A549 (cell line): ENCODE measurements at regions not wholly inside any gene's neighbourhood (a gene's known extent, or its start where the extent isn't known, plus 50 kb on each side); places are given as distances from the start of the nearest gene placed in this dataset.
A peak's percentile ranks its signal among the peaks of the same experiment; 100 is the strongest.

Source experiments
- ATAC-seq, 2 experiments: fragments of 200-7000 bp in 1 of 2; fragments of >200 bp in 1 of 2; cut with Nextera tagmentation in 1 of 2; cut with Tn5 transposase in 1 of 2; 3 replicates each; pipeline versions ENCODE4 v1.8.0 to v1.9.1; 2018 to 2020; ENCODE audit warnings: mild to moderate bottlenecking in 1 of 2, moderate library complexity in 1 of 2
- CTCF ChIA-PET: fragments of 300-600 bp; sonication (Branson Sonifier 250); formaldehyde crosslinking; extraction: SDS; loops from one replicate; lab custom pipeline; 2021; ENCODE audit warnings: antibody characterized with exemption, inconsistent platforms; lab: Yijun Ruan, JAX
- POLR2A ChIA-PET: fragments of 350-600 bp; formaldehyde crosslinking; extraction: SDS; loops from one replicate; lab custom pipeline; 2021; ENCODE audit warnings: antibody characterized with exemption, inconsistent platforms; lab: Yijun Ruan, JAX
- DNase-seq, 2 experiments: peaks; one replicate each; pipeline versions ENCODE4 v3.0.0 to v3.0.0-alpha.2; 2011 to 2016; ENCODE audit warnings: low read depth in 1 of 2, low spot score in 1 of 2
- FAIRE-seq: peaks from 2 replicates; lab custom pipeline; 2011; peaks lifted over from hg19 to GRCh38; lab: Jason Lieb, UNC
- H3K27ac ChIP-seq, 2 experiments: fragments of >200 bp; sonication (Bioruptor Twin); formaldehyde crosslinking; 3 replicates each; pipeline ENCODE4 v1.5.1; 2016 to 2017
- H3K4me1 ChIP-seq: fragments of >200 bp; sonication (Bioruptor Twin); formaldehyde crosslinking; 3 replicates; pipeline ENCODE4 v1.6.1; 2016
- H3K4me2 ChIP-seq: fragments of >200 bp; sonication (Bioruptor Twin); formaldehyde crosslinking; 3 replicates; pipeline ENCODE4 v1.6.1; 2016
- H3K4me3 ChIP-seq: fragments of >200 bp; sonication (Bioruptor Twin); formaldehyde crosslinking; 3 replicates; pipeline ENCODE4 v1.5.1; 2016
- H3K9me3 ChIP-seq: fragments of >200 bp; sonication (Bioruptor Twin); formaldehyde crosslinking; 3 replicates; pipeline ENCODE4 v1.6.1; 2016
- CHD2 ChIP-seq: fragments of 150-350 bp; IDR thresholded peaks from 2 replicates; pipeline ENCODE4 v1.6.1; 2014; ENCODE audit warnings: low read length; ENCODE audit not compliant: partially characterized antibody
- CHD4 ChIP-seq: fragments of 200-600 bp; sonication (generic); IDR thresholded peaks from 2 replicates; pipeline ENCODE4 v1.6.1; 2016; ENCODE audit warnings: antibody characterized with exemption, mild to moderate bottlenecking, borderline replicate concordance
- EHF ChIP-seq: fragments of 250-450 bp; sonication (Bioruptor Pico); IDR thresholded peaks from 2 replicates; pipeline ENCODE4 v1.5.0; 2020; ENCODE audit warnings: mild to moderate bottlenecking
- FOSL2 ChIP-seq, 2 experiments: fragments of 450-650 bp in 1 of 2; fragments of >200 bp in 1 of 2; sonication (Bioruptor Twin) in 1 of 2; formaldehyde crosslinking; IDR thresholded peaks; 2 replicates each; pipeline versions ENCODE4 v1.5.0 to v1.6.1; 2016 to 2020; ENCODE audit warnings: mild to moderate bottlenecking in 1 of 2, moderate library complexity in 1 of 2
- HDAC2 ChIP-seq: fragments of 200-600 bp; sonication (generic); IDR thresholded peaks from 2 replicates; pipeline ENCODE4 v1.6.1; 2016
- JUN ChIP-seq, 2 experiments: fragments of >200 bp; sonication (Bioruptor Twin); formaldehyde crosslinking; IDR thresholded peaks; 2 replicates in 1 of 2; 3 replicates in 1 of 2; pipeline ENCODE4 v1.6.1; 2016 to 2017
- JUNB ChIP-seq: fragments of >200 bp; sonication (Bioruptor Twin); formaldehyde crosslinking; IDR thresholded peaks from 2 replicates; pipeline ENCODE4 v1.6.1; 2016
- KDM5A ChIP-seq: fragments of 200-600 bp; sonication (generic); IDR thresholded peaks from 2 replicates; pipeline ENCODE4 v1.6.1; 2016; ENCODE audit warnings: antibody characterized with exemption, mild to moderate bottlenecking
- MYC ChIP-seq: IDR thresholded peaks from 2 replicates; pipeline ENCODE4 v1.6.1; 2012; ENCODE audit warnings: mild to moderate bottlenecking, inconsistent platforms, low read length, improper control_type of control experiment, borderline replicate concordance
- NFE2L2 ChIP-seq: fragments of 150-350 bp; conservative IDR thresholded peaks from 2 replicates; pipeline ENCODE4 v1.6.1; 2014; ENCODE audit warnings: low read length
- RARB ChIP-seq: fragments of 250-450 bp; sonication (Bioruptor Pico); IDR thresholded peaks from 2 replicates; pipeline ENCODE4 v1.8.0; 2021; ENCODE audit warnings: mild to moderate bottlenecking, moderate library complexity
- RCOR1 ChIP-seq: fragments of 150-350 bp; IDR thresholded peaks from 2 replicates; pipeline ENCODE4 v1.6.1; 2014; ENCODE audit warnings: antibody characterized with exemption, low read length, low read depth
- RFX5 ChIP-seq: fragments of 450-650 bp; IDR thresholded peaks from 2 replicates; pipeline ENCODE4 v1.7.1; 2014; ENCODE audit warnings: antibody characterized with exemption, mild to moderate bottlenecking, moderate library complexity
- SMC3 ChIP-seq: fragments of >200 bp; sonication (Bioruptor Twin); formaldehyde crosslinking; IDR thresholded peaks from 3 replicates; pipeline ENCODE4 v1.6.1; 2018; ENCODE audit warnings: inconsistent platforms
- TP53 ChIP-seq: fragments of 250-450 bp; sonication (Bioruptor Pico); IDR thresholded peaks from 2 replicates; pipeline ENCODE4 v1.5.0; 2021; ENCODE audit warnings: mild to moderate bottlenecking, moderate library complexity
- ZFP36 ChIP-seq: fragments of 450-650 bp; IDR thresholded peaks from 2 replicates; pipeline ENCODE4 v1.6.1; 2014; ENCODE audit warnings: borderline replicate concordance; ENCODE audit not compliant: partially characterized antibody
- WGBS: methylation state at CpG from one replicate; pipeline ENCODE4 v1.1.6; 2017; ENCODE audit errors: missing lambda C conversion rate; 5-methylcytosine and 5-hydroxymethylcytosine counted together
- TF ChIP-seq, protein P1 (sequence below): fragments of >200 bp; sonication (Bioruptor Twin); formaldehyde crosslinking; IDR thresholded peaks from 2 replicates; pipeline ENCODE4 v1.6.1; 2016
- TF ChIP-seq, protein P2 (sequence below): IDR thresholded peaks from 2 replicates; pipeline ENCODE4 v1.6.1; 2012
- TF ChIP-seq, protein P3 (sequence below): IDR thresholded peaks from 2 replicates; pipeline ENCODE4 v1.6.1; 2012; ENCODE audit warnings: low read depth, borderline replicate concordance
- TF ChIP-seq, protein P4 (sequence below): fragments of 250-450 bp; sonication (Bioruptor Pico); IDR thresholded peaks from 2 replicates; pipeline ENCODE4 v1.5.0; 2020; ENCODE audit warnings: low read depth, mild to moderate bottlenecking, moderate library complexity

DNA sequence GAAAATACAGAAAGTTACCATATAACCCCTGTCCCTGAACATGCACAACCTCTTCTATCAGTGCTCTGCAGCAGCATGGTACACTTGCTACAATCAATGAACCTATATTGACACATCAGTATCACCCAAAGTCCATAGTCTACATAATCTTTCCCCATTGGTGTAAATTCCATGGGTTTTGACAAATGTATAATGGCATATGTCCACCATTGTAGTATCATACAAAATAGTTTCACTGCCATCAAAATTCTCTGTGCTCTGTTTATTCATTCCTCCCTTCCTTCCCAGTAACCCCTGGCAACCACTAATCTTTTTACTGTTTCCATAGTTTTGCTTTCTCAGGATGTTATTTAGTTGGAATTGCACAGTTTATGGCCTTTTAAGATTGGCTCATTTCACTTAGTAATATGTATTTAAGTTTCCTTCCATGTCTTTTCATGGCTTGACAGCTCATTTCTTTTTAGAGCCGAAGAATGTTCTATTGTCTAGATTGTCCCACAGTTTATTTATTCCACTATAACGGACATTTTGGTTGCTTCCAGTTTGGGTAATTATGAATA is 1707.0 kb downstream of the EFNA5 start:
- FAIRE-seq = no peak

DNA sequence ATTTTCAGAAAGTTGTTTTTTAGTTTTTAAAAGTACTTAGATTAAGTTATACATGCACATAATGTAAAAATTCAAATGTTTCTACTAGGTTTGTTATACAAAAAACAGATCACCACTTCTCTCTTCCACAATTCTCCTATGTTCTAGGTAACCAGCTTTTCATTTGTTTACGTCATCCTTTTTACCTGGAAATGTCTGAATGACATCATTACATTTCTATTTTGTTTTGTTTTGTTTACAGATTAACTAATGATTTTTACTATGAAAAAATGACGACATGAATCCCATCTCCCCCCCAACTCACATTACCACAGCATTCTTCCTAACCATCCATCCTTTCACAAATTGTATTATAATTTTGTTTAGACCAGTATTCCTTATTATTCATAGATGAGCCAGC is 1709.2 kb downstream of the EFNA5 start:
- ChIA-PET POLR2A (no interaction called here), CTCF (no interaction called here)
- Histone ChIP-seq H3K27ac (no peak overlapping the region), H3K4me3 (no peak overlapping the region), H3K4me1 (peaks cover 8% of the 10 kb centered on the region; the same call in 2 of the 3 replicates), H3K9me3 (no peaks in the 10 kb centered on the region), H3K4me2 (no peak overlapping the region)
- no peak for ATAC-seq
- TF ChIP-seq ZFP36 (no peak), RCOR1 (no peak), JUNB (no peak), RFX5 (no peak), KDM5A (no peak), CHD2 (no peak)
- 47% methylated on average over 2 of the region's 2 CpGs for WGBS
- DNase-seq = no peak
- FAIRE-seq = no peak

More for the DNA sequence above, 1707.0 kb downstream of the EFNA5 start:
- ChIA-PET CTCF (no interaction called here), POLR2A (no interaction called here)
- 35% methylated on average over 2 of the region's 2 CpGs for WGBS
- Histone ChIP-seq H3K4me3 (no peak overlapping the region), H3K4me2 (no peak overlapping the region), H3K9me3 (no peaks in the 10 kb centered on the region), H3K27ac (no peak overlapping the region), H3K4me1 (no peaks in the 10 kb centered on the region)
- no peak for TF ChIP-seq HDAC2
- TF ChIP-seq, protein P1, sequence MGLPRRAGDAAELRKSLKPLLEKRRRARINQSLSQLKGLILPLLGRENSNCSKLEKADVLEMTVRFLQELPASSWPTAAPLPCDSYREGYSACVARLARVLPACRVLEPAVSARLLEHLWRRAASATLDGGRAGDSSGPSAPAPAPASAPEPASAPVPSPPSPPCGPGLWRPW = no peak
- no peak for TF ChIP-seq RARB (CRISPR knock-in tag)
- no peak for TF ChIP-seq JUN (IDR thresholded peaks at IDR 0.05)
- TF ChIP-seq SMC3 = no peak
- TF ChIP-seq, protein P2, sequence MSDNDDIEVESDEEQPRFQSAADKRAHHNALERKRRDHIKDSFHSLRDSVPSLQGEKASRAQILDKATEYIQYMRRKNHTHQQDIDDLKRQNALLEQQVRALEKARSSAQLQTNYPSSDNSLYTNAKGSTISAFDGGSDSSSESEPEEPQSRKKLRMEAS = no peak
- TF ChIP-seq, protein P3, sequence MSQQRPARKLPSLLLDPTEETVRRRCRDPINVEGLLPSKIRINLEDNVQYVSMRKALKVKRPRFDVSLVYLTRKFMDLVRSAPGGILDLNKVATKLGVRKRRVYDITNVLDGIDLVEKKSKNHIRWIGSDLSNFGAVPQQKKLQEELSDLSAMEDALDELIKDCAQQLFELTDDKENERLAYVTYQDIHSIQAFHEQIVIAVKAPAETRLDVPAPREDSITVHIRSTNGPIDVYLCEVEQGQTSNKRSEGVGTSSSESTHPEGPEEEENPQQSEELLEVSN = no peak
- no peak for TF ChIP-seq CHD4
- TF ChIP-seq ZFP36 = no peak
- TF ChIP-seq, protein P4, sequence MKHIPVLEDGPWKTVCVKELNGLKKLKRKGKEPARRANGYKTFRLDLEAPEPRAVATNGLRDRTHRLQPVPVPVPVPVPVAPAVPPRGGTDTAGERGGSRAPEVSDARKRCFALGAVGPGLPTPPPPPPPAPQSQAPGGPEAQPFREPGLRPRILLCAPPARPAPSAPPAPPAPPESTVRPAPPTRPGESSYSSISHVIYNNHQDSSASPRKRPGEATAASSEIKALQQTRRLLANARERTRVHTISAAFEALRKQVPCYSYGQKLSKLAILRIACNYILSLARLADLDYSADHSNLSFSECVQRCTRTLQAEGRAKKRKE = no peak
- TF ChIP-seq MYC = no peak
- TF ChIP-seq NFE2L2 = no peak
- no peak for TF ChIP-seq TP53 (CRISPR knock-in tag)
- no peak for TF ChIP-seq EHF (CRISPR knock-in tag)
- no peak for DNase-seq
- ATAC-seq = no peak

DNA sequence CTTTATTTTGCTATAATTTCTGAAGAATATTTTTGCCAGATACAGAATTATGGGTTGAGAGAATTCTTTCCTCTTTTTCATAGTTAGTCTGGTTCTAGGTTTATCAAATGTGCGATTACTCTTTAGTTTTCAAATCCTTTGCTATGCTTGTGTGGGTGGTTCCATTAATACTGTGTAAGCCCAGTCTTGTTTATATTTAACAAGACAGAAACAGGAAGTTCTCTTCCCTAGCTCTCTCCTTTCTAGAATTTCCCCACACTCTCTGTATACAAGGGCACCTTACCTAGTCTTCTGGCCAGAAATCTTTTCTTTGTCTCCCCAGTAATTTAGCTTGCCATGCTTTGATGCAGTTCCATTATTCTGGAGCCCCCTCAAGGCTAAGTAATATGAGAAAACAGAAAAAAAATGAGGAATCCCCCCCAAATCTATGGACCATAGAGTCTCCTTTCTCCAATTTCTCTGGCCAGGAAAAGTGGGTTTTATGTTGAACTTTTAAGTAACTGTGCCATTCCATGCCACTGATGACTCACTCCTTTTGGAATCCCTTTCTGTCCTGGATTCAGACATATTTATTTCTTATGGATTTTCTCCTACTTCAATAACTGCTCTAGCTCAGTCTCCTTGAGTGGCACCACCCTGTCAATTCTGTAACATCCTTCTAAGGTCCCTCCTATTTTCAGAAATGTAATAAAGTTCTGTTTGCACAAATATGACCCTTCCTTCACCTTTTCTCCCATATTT is 1714.1 kb downstream of the EFNA5 start:
- DNase-seq = peak in 1 of 2 experiments; percentile 37
- POLR2A ChIA-PET = no interaction called here
- H3K27ac ChIP-seq = no peak overlapping the region
- TF ChIP-seq FOSL2 (IDR thresholded peaks at IDR 0.05) (no peak), FOSL2 (CRISPR knock-in tag; IDR thresholded peaks at IDR 0.05) (peak; percentile 48), RCOR1 (no peak)
- peak in 1 of 2 experiments; percentile 23; a peak in 1 of 6 replicates for ATAC-seq
- H3K4me2 ChIP-seq = peak overlapping the region; percentile 35; the same call in 2 of the 3 replicates
- CTCF ChIA-PET = no interaction called here
- no peaks in the 10 kb centered on the region for H3K9me3 ChIP-seq
- peaks cover 8% of the 10 kb centered on the region; the same call in 2 of the 3 replicates for H3K4me1 ChIP-seq
- FAIRE-seq = no peak
- H3K4me3 ChIP-seq = no peak overlapping the region
- 71% methylated on average over 1 of the region's 1 CpG for WGBS
